Fibroblast of skin of right quadriceps (primary cell): ENCODE measurements at regions not wholly inside any gene's neighbourhood (a gene's known extent, or its start where the extent isn't known, plus 50 kb on each side); places are given as distances from the start of the nearest gene placed in this dataset.
A peak's percentile ranks its signal among the peaks of the same experiment; 100 is the strongest.

Experiments used
- DNase-seq: peaks from one replicate; pipeline ENCODE4 v3.0.0-alpha.2; 2013

GRCh38 chr21:25421321-25422028 is 185.8 kb downstream of the MRPL39 start:
- peak; percentile 61 for DNase-seq

DNA sequence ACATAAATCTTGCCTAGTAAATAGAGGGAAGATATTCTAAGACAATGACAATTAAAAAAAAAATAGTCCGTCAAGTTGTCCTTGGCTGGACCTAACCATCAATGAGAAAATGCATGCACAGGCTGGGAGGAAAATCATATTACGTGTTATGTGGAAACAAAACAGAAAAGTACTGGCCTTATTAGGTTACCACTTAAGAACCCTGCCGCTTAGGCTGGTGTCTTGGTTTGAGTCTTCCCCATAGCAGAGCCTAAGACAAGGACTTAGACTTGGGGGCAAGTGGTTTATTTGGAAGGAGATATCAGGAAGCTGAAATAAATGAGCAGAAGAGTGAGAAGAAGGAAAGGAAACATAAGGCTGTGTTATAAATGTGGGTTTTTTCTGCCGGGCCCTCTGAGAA is 186.4 kb downstream of the MRPL39 start:
- DNase-seq: no peak

DNA sequence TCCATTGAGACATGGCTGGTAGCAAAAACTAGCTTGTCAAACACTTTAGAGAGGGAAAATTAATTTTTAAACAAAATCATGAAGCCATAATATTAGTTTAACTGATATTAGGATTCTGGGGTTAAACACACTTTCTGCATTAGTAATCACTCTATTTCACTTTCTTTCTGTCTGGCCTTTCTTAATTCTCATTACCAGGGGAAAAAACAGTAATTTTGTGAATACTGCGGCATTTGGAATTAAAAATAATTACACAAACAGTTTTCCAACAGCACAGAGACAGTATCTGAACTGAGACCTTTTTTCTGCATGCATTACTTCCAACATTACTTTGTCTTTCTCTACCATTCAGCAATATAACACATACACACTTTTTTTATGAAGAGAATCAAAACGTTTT is 190.6 kb downstream of the MRPL39 start:
- no peak for DNase-seq

GRCh38 chr21:25412100-25412499 is 195.2 kb downstream of the MRPL39 start:
- no peak for DNase-seq

DNA sequence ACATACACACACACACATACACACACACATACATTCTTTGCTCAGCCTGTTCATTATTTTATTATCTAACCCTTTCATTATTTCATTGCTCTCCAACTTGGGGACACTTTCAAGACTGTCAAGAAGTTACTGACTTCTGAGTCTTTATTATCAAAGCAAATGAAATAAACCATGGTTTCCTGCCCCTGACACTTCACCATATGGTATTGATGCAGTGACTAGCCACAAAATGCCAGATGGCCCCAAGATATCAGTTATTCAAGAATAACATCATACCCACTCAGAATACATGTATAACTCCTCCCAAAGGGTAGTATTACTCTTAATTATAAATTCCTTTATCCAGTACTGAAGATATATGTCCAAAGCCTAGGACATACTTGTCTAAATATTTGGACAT is 197.3 kb downstream of the MRPL39 start:
- DNase-seq: no peak

DNA sequence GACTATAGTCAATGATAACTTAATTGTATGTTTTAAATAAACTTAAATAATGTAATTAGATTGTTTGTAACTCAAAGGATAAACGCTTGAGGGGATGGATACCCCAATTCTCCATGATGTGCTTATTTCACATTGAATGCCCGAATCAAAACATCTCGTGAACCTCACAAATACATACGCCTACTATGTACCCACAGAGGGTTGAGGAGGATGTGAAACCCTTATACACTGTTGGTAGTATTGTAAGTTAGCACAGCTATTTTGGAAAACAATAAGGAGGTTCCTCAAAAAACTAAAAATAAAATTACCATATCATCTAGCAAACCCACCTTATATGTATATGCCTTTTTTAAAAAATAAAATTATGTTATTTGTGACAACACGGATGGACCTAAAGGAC is 198.6 kb downstream of the MRPL39 start:
- DNase-seq: no peak

DNA sequence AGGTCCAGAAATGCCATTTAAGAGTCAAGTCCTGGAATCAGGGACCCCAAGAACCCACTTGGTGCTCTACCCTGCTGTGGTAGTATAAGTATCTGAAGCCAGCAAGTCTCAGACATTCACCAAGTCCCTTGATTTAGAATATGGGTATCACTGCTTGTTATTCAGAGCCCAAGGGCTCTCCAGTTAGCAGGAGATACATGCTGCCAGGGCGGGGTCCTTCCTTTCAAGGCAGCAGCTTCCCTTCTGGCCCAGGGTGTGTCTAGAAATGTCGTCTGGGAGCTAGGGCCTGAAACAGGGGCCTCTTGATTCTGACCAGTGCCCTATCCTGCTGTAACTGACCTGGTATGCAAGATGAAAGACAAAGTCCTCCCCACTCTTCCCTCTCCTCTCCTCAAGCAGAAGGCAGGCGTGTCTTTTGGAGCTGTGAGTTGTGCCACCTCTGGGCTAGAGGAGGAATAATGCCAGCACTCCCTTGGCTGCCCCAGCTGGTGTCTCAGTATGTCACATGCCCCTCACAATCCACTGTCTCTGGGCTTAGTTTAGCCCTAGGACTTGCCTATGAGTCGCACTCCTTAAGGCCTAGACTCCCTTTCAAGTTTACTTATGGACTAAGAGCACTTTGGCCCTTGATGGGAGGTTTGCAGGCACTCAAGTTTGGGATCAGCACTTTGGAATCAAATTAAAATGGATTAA is 200.2 kb downstream of the MRPL39 start:
- no peak for DNase-seq

DNA sequence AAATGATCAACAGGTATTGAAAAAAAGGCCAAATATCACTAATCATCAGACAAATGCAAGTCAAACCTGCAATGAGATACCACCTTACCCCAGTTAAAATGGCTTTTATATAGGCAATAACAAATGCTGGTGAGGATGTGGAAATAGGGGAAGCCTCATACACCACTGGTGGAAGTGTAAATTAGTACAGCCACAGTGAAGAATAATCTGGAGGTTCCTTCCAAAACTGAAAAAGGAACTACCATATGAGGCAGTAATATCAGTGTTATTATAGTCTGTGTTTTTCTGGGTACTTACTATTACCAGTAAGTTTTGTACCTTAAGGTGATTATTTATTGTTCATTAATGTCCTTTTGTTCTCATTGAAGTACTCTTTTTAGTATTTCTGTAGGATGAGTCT is 201.3 kb downstream of the MRPL39 start:
- DNase-seq: no peak

DNA sequence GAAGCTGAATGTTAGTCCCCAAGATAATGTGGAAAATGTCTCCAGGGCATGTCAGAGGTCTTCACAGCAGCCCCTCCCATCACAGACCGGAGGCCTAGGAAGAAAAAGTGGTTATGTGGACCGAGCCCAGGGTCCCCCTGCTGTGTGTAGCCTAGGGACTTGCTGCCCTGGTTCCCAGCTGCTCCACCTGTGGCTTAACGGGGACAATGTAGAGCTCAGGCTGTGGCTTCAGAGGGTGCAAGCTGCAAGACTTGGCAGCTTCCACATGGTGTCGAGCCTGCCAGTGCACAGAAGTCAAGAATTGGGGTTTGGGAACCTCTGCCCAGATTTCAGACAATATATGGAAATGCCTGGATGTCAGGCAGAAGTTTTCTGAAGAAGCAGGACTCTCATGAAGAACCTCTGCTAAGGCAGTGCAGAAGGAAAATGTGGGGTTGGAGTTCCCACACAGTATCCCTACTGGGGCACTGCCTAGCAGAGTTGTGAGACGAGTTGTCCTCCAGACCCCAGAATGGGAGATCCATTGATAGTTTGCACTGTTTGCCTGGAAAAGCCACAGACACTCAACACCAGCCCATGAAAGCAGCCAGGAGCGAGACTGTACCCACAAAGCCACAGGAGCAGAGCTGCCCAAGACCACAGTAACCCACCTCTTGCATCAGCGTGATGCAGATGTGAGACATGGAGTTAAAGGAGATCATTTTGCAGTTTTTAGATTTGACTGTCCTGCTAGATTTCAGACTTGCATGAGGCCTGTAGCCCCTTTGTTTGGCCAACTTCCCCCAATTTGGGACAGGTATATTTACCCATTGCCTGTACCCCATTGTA is 204.9 kb downstream of the MRPL39 start:
- no peak for DNase-seq

DNA sequence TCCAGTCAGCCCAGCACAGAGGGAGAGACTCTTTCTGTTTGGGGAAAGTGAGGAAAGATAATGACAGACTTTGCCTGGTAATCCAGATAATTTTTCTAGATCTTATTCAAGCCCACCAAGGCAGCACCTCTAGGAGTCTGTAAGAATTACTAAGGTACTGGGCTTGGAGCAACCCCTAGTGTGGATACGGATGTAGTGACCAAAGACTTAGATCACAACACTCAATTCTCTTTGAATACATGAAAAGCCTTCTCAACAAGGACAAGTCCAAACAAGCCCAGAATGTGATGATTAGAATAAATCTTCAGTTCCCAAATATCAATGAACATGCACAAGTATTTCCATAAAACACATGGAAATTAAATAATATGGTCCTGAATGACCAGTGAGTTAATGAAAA is 206.9 kb downstream of the MRPL39 start:
- no peak for DNase-seq

- no peak for DNase-seq
Measured at GRCh38 chr21:25398630-25399029, 208.7 kb downstream of the MRPL39 start.

DNA sequence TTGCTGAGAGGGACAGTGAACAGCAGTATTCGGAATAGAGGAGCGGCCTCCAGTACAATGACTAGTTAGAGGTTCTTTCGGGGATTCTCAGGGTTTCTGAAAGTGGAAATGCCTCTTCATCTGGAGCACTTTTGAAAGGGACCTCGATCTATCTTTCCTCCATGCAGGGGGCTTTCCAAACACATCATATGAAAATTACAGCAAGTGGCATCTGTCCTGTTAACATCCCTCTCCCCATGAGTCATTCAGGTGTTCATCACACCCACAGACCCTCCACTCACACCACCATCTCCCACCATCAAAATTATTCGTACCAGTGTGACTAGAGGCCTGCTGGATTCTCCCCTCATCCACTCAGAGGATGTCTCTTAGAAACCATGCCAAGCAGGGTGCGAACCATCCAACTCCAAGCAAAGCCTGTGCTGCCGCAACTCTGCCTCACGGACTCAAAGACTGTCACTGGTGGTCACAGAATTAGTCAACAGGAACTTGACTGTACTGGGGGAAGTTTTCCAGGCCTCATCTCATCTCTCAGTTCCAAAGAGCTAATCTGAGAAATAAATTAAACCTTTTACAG is 211.1 kb downstream of the MRPL39 start:
- no peak for DNase-seq

- no peak for DNase-seq
Measured at GRCh38 chr21:25391777-25392176, 215.5 kb downstream of the MRPL39 start.

DNA sequence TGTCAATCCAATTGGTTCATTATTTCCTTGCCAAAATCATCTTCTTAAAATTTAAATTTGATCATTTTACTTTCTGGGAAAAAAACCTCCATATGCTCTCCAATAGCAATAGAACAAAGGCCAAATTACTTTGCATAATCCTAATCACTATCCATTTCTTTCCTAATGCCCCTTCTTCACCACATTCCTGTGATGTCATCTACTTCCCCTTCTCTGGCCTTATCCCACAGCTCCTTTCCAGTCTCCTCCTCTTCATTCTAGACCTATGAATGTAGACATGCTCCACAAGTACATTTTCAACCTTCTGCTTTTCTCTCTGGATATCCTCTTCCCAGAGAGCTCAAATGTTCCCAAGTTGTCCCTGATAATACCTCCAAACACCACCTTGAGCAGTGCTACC is 216.6 kb downstream of the MRPL39 start:
- DNase-seq: no peak

- no peak for DNase-seq
Measured at GRCh38 chr21:25387665-25388064, 219.6 kb downstream of the MRPL39 start.

GRCh38 chr21:25385911-25386474 is 221.3 kb downstream of the MRPL39 start:
- DNase-seq: peak; percentile 72

DNA sequence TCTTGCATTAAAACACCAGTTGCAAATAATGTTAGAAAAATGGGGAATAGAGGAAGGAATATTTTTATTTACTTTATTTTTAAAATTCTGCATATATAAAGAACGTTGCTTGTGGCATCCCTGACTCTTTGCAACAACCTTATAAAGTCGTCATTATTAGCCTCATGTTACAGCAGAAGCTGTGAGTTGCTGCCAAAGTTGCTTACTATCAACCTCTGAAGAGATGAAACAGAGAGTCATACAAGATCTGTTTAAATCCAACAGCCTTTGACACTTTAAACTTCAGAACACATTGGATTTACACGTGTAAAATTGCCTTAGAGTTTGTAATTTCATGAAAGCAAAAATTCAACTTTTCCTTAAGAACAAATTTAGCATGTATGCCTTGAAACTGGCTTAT is 221.9 kb downstream of the MRPL39 start:
- DNase-seq: no peak

DNA sequence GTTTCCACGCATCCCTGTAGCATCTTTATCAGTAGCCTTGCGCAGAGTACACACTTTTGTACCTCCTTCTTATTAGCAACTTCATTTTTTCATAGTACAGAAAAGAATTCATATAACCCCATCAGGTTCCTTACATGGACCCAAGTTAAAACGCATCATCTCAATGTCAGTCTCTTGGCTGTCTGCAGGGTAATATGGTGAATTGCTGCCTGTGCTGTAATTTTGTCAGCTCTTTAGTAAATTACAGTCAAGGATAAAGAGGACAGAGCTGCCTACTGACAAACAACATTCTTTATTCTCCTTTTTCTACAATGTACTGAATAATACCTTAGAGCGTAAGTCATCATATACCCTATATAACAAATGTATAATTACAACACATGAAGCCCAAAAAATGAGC is 222.5 kb downstream of the MRPL39 start:
- no peak for DNase-seq

DNA sequence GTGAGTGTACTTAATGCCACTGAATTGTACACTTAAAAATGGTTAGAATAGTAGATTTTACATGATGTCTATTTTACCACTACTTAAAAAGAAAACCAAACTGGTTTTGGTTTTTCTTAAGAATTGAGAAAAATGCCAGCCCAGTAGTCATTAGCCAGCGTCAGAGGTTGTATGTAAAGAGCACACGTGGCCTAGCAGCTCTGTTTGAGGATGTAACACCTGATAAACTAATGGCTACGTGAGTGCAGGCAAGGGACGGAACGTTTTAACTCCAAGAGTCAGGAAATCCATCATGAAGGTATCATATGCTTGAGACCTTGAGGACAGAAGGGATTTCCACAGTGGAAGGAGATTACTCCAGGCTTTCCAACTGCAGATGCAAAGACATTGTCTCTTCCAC is 223.7 kb downstream of the MRPL39 start:
- no peak for DNase-seq

DNA sequence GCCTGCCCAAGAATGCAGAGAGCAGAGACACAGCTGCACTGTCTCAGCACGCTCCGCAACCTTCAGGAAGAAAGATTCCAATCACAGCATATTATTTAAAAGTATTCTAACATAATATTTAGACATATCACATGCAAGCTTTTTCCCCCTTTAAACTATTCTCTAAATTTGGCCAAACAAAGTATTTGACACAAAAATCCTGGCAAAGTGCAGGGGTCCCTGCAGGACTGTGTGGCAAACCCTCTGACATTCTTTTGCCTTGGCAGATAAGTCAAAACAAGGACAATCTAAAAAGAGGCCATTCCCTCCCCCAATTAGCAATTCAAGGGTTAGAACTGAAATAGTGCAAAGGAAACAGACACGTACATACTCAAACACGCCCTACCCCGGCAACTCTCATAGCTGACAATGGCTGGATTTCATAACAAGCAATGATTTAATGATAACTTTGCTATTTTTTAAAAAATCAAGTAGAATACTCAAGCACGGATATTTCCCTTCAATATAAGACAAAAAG is 225.3 kb downstream of the MRPL39 start:
- no peak for DNase-seq

DNA sequence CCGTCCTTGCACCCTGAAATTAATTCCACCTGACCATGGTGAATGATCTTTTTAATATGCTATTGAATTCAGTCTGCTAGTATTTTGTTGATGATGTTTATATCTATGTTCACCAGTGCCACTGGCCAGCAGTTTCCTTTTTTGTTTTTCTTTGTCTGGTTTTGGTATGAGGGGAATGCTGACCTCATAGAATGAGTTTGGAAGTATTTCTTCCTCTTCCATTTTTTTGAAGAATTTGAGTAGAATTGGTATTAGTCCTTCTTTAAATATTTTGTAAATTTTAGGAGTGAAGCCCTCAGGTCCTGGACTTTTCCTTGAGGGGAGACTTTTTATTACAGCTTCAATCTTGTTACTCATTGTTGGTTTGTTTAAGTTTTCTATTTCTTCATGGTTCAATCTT is 231.6 kb downstream of the MRPL39 start:
- peak; percentile 51 for DNase-seq

- DNase-seq: peak; percentile 23
Measured at GRCh38 chr21:25373126-25374082, 233.9 kb downstream of the MRPL39 start.
